ENCODE measurements at regions not wholly inside any gene's neighbourhood (a gene's known extent, or its start where the extent isn't known, plus 50 kb on each side); places are given as distances from the start of the nearest gene placed in this dataset.
"Not testable (repeated sequence)": the region's sequence is repeated elsewhere in the genome, so short reads cannot be mapped to it uniquely, and the experiment has no call there.

DNA sequence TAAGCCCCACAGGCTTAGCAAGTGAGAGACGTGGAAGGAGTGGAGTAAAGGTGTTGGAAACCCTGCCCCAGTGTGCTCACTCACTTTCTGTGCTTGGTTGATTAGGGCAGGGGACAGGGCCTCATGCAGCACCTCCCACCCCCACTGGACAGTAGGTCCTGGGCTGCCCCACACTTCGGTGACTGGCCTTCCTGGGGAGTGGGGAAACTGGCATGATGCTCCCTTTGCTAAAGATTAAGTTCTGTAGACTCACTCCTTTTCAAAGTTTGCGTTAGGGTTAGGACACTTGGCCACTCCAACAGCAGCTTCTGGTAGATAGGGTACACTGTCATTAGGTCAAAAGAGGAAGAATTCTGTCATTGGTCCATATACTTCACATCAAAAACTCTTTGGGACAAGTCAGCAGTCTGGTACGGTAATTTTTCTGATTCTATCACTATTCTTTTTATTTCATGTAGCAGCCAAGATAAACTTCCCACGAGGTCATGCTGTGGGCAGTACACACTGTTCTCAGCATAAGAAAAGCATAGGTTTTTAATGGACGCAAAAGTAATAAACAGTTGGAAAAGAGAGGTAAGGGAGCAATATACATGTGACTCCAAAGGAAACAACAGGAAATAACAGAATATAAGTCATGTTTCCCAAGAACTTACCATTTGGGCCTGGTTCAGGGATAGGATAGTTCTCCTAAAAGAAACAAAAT lies 106.6 kb upstream of the TERB2 start:
- DNase-seq = not testable (repeated sequence)

DNA sequence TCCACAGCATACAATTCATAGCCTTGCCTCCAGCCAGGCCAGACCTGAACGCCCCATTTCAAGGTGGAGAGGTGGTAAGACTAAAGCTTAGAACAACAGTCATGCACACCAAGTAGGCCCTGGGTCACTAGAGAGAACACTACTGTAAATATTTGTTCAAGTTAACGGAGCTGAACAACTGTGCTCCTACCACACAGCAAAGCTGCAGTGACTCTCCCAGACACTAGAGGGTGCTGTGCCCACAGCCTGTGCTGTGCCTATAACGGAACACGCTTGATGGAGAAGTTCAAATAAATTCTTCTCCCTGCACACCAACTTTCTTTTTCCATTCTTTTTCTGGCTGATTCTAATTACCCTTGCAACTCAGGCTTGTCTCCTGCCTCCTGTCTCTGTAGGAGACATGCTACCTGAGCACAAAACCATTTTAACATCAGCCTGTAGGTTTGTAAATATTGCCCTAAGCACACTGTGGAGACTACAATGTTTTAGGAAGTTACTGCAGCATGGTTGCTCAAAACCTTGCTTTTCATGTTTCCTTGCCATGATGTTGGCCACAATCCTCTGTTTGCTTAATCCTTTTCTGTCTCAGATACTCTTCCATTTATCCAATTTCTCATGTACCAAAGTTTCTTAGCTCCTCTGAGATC lies 103.1 kb upstream of the TERB2 start:
- peak; percentile 34 to 66 for DNase-seq

DNA sequence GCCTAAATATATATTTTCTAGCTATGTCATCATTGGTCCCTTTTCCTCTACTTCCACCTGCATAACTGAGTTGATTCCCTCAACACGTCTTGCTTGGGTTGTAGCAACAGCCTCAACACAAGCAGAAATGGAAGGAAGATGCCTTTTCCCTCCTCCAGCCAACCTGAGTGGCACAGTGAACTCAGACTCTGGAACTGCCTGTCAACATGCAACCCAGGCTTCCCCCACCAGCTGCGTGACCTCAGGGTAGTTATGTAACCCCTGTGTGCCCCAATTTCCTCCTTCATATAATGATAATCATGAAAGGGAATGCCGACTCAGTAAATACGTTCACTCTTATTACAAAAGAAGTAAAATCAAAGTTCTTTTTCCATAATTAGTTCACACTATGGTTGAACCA lies 101.8 kb upstream of the TERB2 start:
- DNase-seq = not testable (repeated sequence)

DNA sequence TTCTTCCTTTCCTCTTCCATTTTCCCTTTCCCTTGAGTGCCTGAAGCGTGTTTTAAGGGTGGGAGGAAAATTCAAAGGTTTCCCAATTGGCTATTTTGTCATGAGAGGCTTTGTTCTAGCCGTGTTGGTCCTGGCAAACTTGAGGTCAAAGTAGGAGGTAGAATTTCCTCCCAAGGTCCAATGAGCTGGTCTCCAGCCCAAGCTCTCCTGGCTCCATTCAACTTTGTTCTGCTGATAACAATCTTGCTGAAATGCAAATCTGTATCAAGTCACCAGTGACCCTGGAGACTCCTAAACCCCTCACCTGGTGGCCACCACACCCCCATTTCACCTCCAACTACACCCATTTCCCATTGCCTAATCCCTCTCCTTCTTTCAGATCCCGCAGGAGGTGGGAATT lies 100.2 kb upstream of the TERB2 start:
- not testable (repeated sequence) for DNase-seq

DNA sequence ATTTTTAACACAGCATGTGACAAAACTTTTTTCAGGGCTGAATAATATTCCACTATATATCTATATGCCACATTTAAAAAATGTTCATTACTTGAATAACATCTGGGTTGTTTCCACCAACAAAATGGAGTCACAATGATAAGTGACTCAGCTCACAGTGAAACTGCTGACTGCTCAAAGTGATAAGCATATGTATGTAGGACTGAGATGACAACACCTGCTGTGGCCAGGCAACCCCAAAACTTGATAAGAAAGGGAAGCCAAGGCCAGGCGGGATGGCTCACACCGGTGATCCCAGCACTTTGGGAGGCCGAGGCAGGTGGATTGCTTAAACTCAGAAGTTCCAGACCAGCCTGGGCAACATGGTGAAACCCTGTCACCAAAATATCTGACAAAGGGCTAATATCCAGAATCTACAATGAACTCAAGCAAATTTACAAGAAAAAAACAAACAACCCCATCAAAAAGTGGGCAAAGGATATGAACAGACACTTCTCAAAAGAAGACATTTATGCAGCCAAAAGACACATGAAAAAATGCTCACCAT lies 99.2 kb upstream of the TERB2 start:
- DNase-seq = not testable (repeated sequence)

DNA sequence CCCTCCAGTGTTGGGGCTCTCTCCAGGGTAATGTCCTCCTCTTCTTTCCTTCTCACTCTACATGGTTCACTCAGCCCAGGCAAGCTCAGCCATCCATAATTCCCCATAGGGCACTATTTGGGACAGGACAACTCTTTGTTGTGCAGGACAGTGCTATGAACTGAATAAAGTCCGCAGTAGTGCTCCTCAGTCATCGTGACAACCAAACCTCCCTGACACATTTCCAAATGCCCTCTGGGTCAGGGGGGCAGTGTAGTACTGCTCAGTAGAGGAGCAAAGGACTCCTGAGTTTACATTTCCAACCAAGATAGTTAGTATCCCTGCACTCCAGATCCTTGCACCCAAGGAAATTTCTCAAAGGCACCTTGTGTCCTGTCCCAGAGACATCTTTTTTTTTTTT lies 97.4 kb upstream of the TERB2 start:
- not testable (repeated sequence) for DNase-seq

DNA sequence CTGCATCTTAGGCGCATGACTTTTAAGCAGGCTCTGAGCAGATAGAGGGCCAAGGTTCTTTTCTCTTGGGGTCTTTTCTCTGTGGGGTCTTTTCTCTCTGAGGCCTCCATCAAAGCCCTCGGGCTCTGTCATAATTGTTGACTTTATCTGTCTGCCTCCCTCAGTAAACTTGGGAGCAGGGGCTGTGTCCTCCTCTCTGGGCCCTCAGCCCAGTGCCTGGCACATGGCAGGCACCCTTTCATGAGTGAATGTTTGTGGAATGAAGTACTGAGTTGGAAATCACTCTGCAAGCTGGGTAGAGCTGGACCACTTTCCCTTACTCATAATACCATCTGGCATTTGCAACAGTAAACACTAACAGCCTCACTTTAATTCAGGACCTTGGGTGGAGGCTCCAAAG lies 96.3 kb upstream of the TERB2 start:
- not testable (repeated sequence) for DNase-seq

DNA sequence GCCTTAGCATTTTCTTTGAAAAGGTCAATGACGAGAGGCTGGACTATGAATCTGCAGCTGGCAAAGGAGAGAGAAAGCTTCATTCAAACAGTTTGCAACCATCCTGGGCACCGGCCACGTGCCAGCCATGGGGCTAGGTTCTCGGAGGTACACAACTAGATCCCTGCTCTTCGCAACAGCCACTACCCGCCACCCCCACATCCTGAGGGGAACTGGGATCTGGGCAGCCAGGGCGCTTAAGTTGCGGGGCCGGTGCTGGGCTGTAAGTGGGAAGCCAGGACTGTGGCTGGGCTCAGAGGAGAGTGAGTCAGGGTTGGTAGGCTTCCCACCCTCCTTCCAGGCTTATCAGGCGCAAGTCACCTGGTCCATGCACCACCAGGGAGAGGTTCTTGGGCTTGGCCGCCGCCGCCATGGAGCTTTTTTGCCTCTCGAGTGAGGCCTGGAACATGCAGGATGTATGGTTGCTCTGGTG lies 95.0 kb upstream of the TERB2 start:
- no peak for DNase-seq

DNA sequence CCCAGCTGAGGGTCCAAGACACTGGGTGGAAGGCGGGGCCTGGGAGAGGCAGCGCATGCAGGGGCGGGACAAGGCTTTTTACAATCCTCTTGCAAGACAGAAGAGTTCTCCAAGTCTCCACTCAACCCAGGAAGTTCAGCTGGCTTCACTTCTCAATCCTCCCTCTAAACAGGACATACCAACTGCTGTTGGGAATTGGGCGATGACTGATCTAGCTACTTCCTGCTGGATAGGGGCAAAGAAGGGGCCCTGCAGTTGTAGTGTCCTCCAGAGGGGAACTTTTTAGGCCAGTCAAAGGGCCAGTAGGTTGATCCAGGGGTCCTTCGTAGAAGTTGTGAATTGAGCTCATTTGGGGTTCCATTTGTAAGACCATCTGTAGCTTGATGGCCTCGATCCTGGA lies 94.6 kb upstream of the TERB2 start:
- DNase-seq = no peak

DNA sequence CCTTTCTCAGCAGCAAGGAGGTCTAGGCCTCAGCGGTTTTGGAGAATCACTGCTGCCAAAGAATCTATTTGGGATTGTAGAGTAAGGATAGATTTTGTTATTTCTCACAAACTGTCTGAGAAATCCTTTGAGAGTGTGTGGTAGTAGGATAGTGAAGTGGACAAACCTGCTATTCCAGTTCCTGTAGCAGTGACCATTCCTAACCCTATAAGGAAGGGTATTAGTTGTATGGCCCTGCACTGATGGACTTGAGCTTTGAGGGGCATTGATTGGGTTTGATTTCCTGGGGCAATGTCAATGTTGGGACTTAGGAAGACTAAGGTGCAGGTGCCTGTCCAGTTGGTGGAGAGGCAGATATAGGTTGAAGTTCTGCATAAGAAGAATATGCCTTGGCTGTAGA lies 93.6 kb upstream of the TERB2 start:
- not testable (repeated sequence) for DNase-seq

DNA sequence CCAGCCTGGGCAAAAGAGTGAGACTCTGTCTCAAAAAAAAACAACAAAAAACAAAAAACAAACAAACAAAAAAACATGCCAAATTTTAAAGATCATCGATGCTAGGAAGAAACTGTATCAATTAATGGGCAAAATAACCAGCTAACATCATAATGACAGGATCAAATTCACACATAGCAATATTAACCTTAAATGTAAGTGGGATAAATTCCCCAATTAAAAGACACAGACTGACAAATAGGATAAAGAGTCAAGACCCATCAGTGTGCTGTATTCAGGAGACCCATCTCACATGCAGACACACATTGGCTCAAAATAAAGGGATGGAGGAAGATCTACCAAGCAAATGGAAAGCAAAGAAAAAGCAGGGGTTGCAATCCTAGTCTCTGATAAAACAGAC lies 88.4 kb upstream of the TERB2 start:
- DNase-seq = not testable (repeated sequence)

DNA sequence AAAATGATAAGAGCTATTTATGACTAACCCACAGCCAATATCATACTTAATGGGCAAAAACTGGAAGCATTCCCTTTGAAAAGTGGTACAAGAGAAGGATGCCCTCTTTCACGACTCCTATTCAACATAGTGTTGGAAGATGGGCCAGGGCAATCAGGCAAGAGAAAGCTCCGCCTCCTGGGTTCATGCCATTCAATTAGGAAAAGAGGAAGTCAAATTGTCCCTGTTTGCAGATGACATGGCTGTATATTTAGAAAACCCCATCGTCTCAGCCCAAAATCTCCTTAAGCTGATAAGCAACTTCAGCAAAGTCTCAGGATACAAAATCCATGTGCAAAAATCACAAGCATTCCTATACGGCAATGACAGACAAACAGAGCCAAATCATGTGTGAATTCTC lies 86.4 kb upstream of the TERB2 start:
- not testable (repeated sequence) for DNase-seq

DNA sequence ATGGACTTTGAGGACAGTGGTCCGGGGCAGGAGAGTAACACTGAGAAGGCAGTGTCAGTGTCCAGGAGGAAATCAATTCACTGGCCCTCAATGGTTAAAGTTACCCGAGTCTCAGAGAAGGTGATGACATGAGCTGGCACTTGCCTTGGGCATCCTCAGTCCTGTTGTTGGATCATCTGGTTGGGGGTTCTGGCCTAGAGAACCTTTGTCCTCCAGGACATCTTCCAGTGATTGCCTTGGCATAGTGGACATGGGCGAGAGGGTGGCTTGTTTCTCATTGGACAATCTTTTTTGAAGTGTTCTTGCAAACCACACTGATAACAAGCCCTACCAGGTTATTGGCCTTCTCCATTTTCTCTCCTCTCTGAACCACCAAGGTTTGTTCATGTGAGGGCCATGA lies 83.4 kb upstream of the TERB2 start:
- DNase-seq = no peak

DNA sequence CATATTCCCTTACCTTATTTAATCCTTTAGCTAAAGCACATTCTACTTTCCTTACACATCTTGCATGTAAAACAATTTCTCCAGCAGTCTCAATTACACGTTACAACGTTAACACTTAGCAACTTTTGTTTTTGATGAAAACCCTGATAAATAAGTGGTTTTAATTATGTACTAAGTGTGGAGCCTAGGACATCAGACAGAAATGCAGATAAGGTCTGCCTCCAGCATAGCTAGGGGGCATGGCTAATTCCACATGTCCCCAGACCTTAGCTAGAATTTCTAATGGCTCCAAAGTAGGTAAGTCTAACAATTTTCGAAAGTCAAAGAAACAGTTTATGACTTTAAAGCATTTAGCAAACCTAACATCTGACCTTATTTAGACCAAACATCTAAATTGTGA lies 77.4 kb upstream of the TERB2 start:
- no peak for DNase-seq

DNA sequence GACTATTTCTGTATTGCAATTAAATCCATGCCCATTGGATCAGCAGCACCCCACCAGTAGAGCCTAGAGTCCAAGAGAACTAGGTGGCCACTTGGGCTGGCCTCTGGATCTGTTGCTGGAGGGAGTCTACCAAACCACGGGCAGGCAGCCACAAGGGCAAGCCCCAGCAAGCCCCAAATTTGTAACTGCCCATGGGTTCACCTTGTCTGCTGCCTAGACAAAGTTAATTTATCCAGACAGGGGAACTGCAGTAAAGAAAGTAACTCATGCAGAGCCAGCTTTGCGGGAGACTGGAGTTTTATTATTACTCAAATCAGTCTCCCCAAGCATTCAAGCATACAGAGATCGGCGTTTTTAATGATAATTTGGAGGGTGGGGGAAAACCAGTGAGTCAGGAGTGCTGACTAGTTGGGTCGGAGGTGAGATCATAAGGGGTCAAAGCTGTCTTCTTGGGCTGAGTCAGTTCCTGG lies 74.0 kb upstream of the TERB2 start:
- DNase-seq = no peak

DNA sequence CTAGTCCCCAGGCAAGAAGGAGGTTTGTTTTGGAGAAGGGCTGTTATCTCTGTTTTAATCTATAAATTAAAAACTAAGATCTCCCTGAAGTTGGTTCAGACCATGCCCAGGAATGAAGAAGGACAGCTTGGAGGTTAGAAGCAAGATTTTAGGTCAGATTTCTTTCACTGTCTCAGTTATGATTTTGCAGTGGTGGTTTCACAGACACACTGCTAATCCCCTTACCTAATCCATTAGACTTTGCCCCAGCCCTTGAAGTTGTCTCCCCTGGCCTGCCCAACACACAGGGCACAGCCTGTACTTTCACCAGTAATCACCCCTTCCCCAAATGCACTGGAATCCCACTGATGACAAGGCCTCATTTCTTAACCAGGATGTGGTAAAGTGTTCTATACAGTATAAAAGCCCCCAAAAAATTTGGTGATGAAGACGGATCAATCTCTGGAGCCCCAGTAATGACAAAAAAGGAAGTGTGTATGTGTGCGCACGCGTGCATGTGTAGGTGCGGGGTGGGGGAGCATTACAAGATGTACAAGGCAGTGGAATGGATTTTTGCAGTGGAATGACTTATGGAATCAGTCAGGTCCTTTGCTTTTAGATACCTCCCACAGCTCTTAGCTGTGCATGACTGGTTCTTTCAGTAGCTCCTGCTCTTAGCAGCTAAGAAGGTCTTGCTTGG lies 73.1 kb upstream of the TERB2 start:
- no peak for DNase-seq

DNA sequence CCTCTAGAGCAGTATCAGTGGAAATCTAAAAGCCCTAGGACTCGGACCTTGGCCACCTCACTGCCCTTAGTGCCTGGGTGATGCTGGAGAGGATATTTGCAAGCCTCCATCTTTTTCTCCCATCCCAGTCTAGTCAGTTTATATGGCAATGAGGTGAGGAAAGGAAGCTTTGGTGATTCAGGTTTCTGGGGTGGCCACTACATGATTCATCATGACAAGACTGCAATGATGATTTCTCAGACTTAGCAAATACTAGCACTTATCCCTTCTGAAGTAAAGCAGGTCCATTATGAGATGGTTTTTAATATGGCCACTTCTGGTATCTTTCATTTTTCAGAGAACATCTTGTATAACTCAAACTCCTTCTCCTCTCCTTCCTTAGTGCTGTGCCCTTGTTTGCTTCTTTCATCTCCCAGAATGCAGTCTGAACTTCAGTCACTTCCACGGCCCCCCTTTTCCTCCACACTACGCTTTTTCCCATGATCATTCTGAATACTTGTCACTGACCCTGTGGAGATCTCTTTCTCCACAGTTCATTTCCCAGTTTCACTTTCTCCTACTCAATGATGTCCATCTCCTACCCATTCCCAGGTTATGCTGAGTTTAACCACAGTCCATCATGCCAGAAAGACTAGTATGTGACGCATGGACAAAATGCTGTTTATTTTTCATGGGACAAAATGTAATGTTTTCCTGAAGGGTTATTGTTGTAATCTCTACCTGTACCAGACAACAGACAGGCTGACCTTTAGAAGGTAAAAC lies 57.4 kb upstream of the TERB2 start:
- not testable (repeated sequence) for DNase-seq

DNA sequence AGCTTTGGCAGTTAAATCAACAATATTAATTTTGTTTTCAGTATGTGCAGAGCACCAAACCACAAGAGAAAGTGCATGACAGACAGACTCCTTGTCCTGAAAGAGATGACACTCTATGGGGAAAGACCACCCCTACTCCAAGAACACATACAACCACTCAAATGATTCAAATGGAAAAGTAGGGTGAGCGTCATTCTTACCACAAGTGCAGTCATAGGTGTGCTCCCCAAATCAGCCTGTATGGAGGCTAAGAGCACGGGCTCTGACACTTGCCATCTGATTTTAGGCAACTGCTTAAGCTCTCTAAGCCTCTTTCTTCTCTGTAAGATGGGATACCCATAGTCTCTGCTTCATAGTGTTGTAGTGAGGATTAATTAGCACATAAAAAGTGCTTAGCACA lies 56.7 kb upstream of the TERB2 start:
- DNase-seq = not testable (repeated sequence)

DNA sequence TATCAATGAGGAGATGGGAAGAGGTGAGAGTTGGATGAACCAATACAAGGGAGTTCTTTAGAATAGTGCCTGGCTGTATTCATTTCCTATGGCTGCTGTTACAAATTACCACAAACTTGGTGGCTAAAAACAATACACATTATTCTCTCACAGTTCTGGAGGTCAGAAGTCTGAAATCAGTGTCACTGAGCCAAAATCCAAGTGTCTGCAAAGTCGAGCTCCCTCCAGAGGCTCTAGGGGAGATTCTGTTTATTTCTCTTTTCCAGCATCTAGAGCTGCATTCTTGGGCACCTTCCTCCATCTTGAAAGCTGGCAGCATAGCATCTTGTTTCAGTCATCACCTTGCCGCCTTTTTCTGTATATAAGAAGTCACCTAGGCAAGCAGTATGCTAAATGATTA lies 55.7 kb upstream of the TERB2 start:
- not testable (repeated sequence) for DNase-seq

DNA sequence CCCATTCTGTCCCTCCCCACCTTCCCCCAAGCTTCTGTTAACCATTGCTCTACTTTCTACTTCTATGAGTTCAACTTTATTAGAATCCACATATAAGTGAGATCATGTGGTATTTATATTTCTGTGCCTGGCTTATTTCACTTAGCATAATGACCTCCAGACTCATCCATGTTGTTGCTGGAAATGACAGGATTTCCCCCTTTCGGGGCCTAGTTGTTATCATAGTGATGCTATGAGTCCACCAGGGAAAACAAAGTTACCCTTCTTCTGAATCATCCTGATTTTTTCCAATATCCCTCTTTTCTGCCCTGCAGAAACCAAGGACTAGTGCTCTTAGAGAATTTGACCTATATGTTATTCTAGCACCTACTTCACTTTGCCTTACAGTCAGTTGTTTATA lies 53.2 kb upstream of the TERB2 start:
- DNase-seq = not testable (repeated sequence)

DNA sequence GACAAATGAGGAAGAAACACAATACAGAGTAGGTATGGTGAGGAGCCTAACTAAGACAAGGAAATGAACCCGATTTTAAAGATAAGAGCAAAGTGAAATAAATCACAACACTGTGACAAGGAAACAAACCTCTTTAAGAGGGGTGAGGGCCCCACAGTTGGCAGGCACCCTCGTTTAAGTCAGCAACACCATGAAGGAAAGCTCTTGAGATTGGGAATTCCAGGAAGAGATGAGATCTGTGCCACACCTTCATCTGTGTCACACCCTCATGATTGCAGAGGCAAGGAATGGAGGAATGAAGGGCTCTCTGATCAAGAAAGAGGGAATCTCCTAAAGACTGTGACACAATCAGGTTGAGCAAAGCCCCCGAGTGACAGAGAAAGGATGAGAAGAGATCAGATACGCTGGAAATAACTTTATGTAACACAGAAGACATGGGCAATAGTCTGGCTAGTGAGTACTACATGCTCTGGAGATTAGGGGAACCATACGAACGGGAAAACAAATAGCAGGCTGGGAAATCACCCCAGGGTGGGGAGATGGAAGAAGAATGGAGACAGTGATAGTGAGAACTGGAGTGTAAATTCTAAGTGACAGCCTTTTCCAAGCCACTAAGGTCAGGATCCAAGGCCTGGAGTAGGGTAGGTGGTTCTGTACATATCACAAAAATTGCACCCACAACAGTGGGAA lies 51.7 kb upstream of the TERB2 start:
- not testable (repeated sequence) for DNase-seq
